ENCODE measurements at regions not wholly inside any gene's neighbourhood (a gene's known extent, or its start where the extent isn't known, plus 50 kb on each side); places are given as distances from the start of the nearest gene placed in this dataset.

DNA sequence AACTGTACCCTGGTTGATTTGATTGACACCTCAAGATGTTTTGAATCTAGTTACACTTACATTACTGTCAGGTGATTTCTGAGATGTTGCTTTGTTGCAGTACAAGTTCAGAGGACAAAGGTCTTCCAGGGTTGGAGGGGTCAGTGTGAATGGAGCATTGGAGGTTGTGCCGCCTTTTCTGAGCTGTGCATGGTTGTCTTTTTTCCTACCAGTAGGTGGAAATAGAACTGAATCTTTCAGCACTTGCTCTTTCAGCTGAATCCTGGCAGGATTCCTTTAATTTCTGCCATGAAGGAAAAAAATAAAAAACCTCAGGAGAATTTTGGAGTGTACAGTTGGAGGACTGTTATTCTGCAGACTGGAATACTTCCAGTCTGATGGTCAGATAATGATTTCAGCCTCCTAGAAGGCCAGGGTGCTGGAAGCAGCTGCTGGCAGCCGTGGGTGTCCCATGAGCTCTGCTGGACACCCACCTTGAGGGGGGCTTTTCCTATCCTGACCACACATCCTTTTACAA lies 82.7 kb downstream of the PLCE1 start (continued):
- TF ChIP-seq, protein P1, sequence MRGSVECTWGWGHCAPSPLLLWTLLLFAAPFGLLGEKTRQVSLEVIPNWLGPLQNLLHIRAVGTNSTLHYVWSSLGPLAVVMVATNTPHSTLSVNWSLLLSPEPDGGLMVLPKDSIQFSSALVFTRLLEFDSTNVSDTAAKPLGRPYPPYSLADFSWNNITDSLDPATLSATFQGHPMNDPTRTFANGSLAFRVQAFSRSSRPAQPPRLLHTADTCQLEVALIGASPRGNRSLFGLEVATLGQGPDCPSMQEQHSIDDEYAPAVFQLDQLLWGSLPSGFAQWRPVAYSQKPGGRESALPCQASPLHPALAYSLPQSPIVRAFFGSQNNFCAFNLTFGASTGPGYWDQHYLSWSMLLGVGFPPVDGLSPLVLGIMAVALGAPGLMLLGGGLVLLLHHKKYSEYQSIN (CRISPR knock-in tag; IDR thresholded peaks at IDR 0.05; ENCODE audit: borderline replicate concordance), result no peak
- TF ChIP-seq GATA4 (IDR thresholded peaks at IDR 0.05; ENCODE audit: borderline replicate concordance, low read depth), result no peak
- TF ChIP-seq, protein P2, sequence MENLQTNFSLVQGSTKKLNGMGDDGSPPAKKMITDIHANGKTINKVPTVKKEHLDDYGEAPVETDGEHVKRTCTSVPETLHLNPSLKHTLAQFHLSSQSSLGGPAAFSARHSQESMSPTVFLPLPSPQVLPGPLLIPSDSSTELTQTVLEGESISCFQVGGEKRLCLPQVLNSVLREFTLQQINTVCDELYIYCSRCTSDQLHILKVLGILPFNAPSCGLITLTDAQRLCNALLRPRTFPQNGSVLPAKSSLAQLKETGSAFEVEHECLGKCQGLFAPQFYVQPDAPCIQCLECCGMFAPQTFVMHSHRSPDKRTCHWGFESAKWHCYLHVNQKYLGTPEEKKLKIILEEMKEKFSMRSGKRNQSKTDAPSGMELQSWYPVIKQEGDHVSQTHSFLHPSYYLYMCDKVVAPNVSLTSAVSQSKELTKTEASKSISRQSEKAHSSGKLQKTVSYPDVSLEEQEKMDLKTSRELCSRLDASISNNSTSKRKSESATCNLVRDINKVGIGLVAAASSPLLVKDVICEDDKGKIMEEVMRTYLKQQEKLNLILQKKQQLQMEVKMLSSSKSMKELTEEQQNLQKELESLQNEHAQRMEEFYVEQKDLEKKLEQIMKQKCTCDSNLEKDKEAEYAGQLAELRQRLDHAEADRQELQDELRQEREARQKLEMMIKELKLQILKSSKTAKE (CRISPR knock-in tag; IDR thresholded peaks at IDR 0.05; ENCODE audit: borderline replicate concordance), result no peak
- no peak for TF ChIP-seq ZNF556 (CRISPR knock-in tag; IDR thresholded peaks at IDR 0.05; ENCODE audit: borderline replicate concordance)
- TF ChIP-seq CENPX (CRISPR knock-in tag; IDR thresholded peaks at IDR 0.05), result no peak
- TF ChIP-seq RAD21 (CRISPR knock-in tag; IDR thresholded peaks at IDR 0.05), result peak; percentile 18; the same call in 1 of the 2 replicates
- TF ChIP-seq ZNF180 (CRISPR knock-in tag; IDR thresholded peaks at IDR 0.05; ENCODE audit: borderline replicate concordance, low read depth), result no peak
- no peak for TF ChIP-seq RORA (CRISPR knock-in tag; IDR thresholded peaks at IDR 0.05)
- TF ChIP-seq, protein P3, sequence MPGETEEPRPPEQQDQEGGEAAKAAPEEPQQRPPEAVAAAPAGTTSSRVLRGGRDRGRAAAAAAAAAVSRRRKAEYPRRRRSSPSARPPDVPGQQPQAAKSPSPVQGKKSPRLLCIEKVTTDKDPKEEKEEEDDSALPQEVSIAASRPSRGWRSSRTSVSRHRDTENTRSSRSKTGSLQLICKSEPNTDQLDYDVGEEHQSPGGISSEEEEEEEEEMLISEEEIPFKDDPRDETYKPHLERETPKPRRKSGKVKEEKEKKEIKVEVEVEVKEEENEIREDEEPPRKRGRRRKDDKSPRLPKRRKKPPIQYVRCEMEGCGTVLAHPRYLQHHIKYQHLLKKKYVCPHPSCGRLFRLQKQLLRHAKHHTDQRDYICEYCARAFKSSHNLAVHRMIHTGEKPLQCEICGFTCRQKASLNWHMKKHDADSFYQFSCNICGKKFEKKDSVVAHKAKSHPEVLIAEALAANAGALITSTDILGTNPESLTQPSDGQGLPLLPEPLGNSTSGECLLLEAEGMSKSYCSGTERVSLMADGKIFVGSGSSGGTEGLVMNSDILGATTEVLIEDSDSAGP (CRISPR knock-in tag; IDR thresholded peaks at IDR 0.05; ENCODE audit: borderline replicate concordance), result no peak
- TF ChIP-seq NKX3-1 (CRISPR knock-in tag; IDR thresholded peaks at IDR 0.05), result no peak
- TF ChIP-seq ZNF234 (CRISPR knock-in tag; conservative IDR thresholded peaks at IDR 0.05), result no peak
- TF ChIP-seq, protein P4, sequence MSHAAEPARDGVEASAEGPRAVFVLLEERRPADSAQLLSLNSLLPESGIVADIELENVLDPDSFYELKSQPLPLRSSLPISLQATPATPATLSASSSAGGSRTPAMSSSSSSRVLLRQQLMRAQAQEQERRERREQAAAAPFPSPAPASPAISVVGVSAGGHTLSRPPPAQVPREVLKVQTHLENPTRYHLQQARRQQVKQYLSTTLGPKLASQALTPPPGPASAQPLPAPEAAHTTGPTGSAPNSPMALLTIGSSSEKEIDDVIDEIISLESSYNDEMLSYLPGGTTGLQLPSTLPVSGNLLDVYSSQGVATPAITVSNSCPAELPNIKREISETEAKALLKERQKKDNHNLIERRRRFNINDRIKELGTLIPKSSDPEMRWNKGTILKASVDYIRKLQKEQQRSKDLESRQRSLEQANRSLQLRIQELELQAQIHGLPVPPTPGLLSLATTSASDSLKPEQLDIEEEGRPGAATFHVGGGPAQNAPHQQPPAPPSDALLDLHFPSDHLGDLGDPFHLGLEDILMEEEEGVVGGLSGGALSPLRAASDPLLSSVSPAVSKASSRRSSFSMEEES (CRISPR knock-in tag; IDR thresholded peaks at IDR 0.05), result no peak
- TF ChIP-seq, protein P5, sequence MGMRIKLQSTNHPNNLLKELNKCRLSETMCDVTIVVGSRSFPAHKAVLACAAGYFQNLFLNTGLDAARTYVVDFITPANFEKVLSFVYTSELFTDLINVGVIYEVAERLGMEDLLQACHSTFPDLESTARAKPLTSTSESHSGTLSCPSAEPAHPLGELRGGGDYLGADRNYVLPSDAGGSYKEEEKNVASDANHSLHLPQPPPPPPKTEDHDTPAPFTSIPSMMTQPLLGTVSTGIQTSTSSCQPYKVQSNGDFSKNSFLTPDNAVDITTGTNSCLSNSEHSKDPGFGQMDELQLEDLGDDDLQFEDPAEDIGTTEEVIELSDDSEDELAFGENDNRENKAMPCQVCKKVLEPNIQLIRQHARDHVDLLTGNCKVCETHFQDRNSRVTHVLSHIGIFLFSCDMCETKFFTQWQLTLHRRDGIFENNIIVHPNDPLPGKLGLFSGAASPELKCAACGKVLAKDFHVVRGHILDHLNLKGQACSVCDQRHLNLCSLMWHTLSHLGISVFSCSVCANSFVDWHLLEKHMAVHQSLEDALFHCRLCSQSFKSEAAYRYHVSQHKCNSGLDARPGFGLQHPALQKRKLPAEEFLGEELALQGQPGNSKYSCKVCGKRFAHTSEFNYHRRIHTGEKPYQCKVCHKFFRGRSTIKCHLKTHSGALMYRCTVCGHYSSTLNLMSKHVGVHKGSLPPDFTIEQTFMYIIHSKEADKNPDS (CRISPR knock-in tag; IDR thresholded peaks at IDR 0.05), result no peak
- TF ChIP-seq SOX13 (IDR thresholded peaks at IDR 0.05), result no peak
- 0 out of 4 replicates have a peak, but pooled peaks of 1 of the 2 experiments have one; percentile 6 for TF ChIP-seq SOX13 (CRISPR knock-in tag; conservative IDR thresholded peaks at IDR 0.05 in 1 of 2, IDR thresholded peaks at IDR 0.05 in 1 of 2)
- no peak for TF ChIP-seq NR2F6 (IDR thresholded peaks at IDR 0.05)
- peak; percentile 32; the same call in 1 of the 2 replicates for TF ChIP-seq NR2F6 (CRISPR knock-in tag; IDR thresholded peaks at IDR 0.05)
- TF ChIP-seq CREB1 (IDR thresholded peaks at IDR 0.05), result no peak
- TF ChIP-seq CREB1 (CRISPR knock-in tag; IDR thresholded peaks at IDR 0.05), result no peak
- TF ChIP-seq ZNF605 (CRISPR knock-in tag; IDR thresholded peaks at IDR 0.05), result no peak
- TF ChIP-seq ZNF83 (CRISPR knock-in tag; IDR thresholded peaks at IDR 0.05; ENCODE audit: borderline replicate concordance), result no peak
- TF ChIP-seq POLR2AphosphoS2 (IDR thresholded peaks at IDR 0.05; ENCODE audit: low read depth, low read length), result no peak
- TF ChIP-seq MAZ (IDR thresholded peaks at IDR 0.05; ENCODE audit: borderline replicate concordance, low read depth, low read length), result no peak
- TF ChIP-seq MAZ (CRISPR knock-in tag; IDR thresholded peaks at IDR 0.05; ENCODE audit: low read depth), result no peak
